OCI-LY7 (cell line): ENCODE measurements at regions not wholly inside any gene's neighbourhood (a gene's known extent, or its start where the extent isn't known, plus 50 kb on each side); places are given as distances from the start of the nearest gene placed in this dataset.

Source experiments
- BruUV-seq: library from RNA; stranded (reverse); fragments of 400-500 nt; replicated peaks from 2 replicates; lab custom pipeline; 2021; lab: Mats Ljungman, UMichigan
- CTCF ChIA-PET: fragments of 300-600 bp; sonication (Branson Sonifier 250); formaldehyde crosslinking; loops from one replicate; lab custom pipeline; 2022; ENCODE audit warnings: antibody characterized with exemption; ENCODE audit not compliant: unreplicated experiment; lab: Charles Lee
- POLR2A ChIA-PET: fragments of 300-600 bp; sonication (Branson Sonifier 250); formaldehyde crosslinking; loops from one replicate; lab custom pipeline; 2022; ENCODE audit warnings: antibody characterized with exemption; lab: Charles Lee
- DNase-seq: peaks from one replicate; pipeline ENCODE4 v3.0.0-alpha.2; 2015; ENCODE audit warnings: low spot score
- H2AFZ ChIP-seq: fragments of 200-600 bp; sonication (generic), shearing (Covaris generic); 2 replicates; pipeline ENCODE4 v1.6.1; 2014; ENCODE audit warnings: mild to moderate bottlenecking, antibody characterized with exemption, low read length, moderate library complexity
- H3K27ac ChIP-seq: fragments of 200-600 bp; sonication (generic); 2 replicates; pipeline ENCODE4 v1.5.1; 2014; ENCODE audit warnings: mixed run types, low read depth, mild to moderate bottlenecking, moderate library complexity, low read length, inconsistent platforms; ENCODE audit not compliant: poor library complexity, severe bottlenecking
- H3K36me3 ChIP-seq: fragments of 200-600 bp; sonication (generic); 2 replicates; pipeline ENCODE4 v1.6.1; 2014; ENCODE audit warnings: mild to moderate bottlenecking, antibody characterized with exemption, low read length, moderate library complexity, mixed read lengths; ENCODE audit not compliant: insufficient read depth
- H3K4me1 ChIP-seq: fragments of 200-600 bp; sonication (generic); 2 replicates; pipeline ENCODE4 v1.5.1; 2014; ENCODE audit warnings: mild to moderate bottlenecking, low read length; ENCODE audit not compliant: insufficient read depth, poor library complexity, severe bottlenecking
- H3K4me2 ChIP-seq: fragments of 200-600 bp; sonication (generic); 2 replicates; pipeline ENCODE4 v1.6.1; 2014; ENCODE audit warnings: mild to moderate bottlenecking, low read length
- H3K4me3 ChIP-seq: fragments of 200-600 bp; sonication (generic); 2 replicates; pipeline ENCODE4 v1.5.1; 2014; ENCODE audit warnings: mild to moderate bottlenecking, low read depth, low read length; ENCODE audit not compliant: poor library complexity, severe bottlenecking
- H3K79me2 ChIP-seq: fragments of 200-600 bp; sonication (generic); 2 replicates; pipeline ENCODE4 v1.6.1; 2016; ENCODE audit warnings: low read depth, mild to moderate bottlenecking, low read length, moderate library complexity, mixed read lengths; ENCODE audit not compliant: insufficient read depth
- H3K9me2 ChIP-seq: fragments of 200-600 bp; sonication (generic); 2 replicates; pipeline ENCODE4 v1.6.1; 2016; ENCODE audit warnings: mild to moderate bottlenecking, low read length, mixed read lengths; ENCODE audit not compliant: insufficient read depth
- H3K9me3 ChIP-seq: fragments of 200-600 bp; sonication (generic); 2 replicates; pipeline ENCODE4 v1.6.1; 2014; ENCODE audit warnings: mild to moderate bottlenecking, mixed run types, low read length, mixed read lengths
- H4K20me1 ChIP-seq: fragments of 200-600 bp; sonication (generic); 2 replicates; pipeline ENCODE4 v1.6.1; 2014; ENCODE audit warnings: mild to moderate bottlenecking, antibody characterized with exemption, low read length, moderate library complexity, mixed read lengths; ENCODE audit not compliant: insufficient read depth
- CTCF ChIP-seq: fragments of 200-600 bp; sonication (generic); conservative IDR thresholded peaks from 2 replicates; pipeline ENCODE4 v1.5.1; 2014; ENCODE audit warnings: mild to moderate bottlenecking, antibody characterized with exemption, low read length, moderate library complexity, mixed read lengths
- EZH2phosphoT487 ChIP-seq: fragments of 200-600 bp; sonication (generic); IDR thresholded peaks from 2 replicates; pipeline ENCODE4 v1.6.1; 2018; ENCODE audit warnings: low read depth, borderline replicate concordance, mild to moderate bottlenecking, mixed run types, antibody characterized with exemption, low read length, moderate library complexity, mixed read lengths
- intact Hi-C: fragments of 100-400 bp; cut with micrococcal nuclease; formaldehyde crosslinking; loops from one replicate; pipeline ENCODE4 v1.10.0; 2022; ENCODE audit not compliant: unreplicated experiment

GRCh38 chr5:57598097-57598496 lies 115.5 kb upstream of the ACTBL2 start:
- no peaks in the 10 kb centered on the region for H3K79me2 ChIP-seq
- H3K9me3 ChIP-seq = no peaks in the 10 kb centered on the region
- TF ChIP-seq EZH2phosphoT487 (no peak), CTCF (no peak)
- no peaks in the 10 kb centered on the region for H4K20me1 ChIP-seq
- H3K4me2 ChIP-seq = no peak overlapping the region
- no peaks in the 10 kb centered on the region for H3K36me3 ChIP-seq
- no peak for DNase-seq
- H2AFZ ChIP-seq = no peak overlapping the region
- no peaks in the 10 kb centered on the region for H3K9me2 ChIP-seq
- intact Hi-C loops = no loop called here
- BruUV-seq = no TSS peak
- CTCF ChIA-PET = no interaction called here
- POLR2A ChIA-PET = no interaction called here
- no peak overlapping the region for H3K4me3 ChIP-seq
- H3K27ac ChIP-seq = no peak overlapping the region
- H3K4me1 ChIP-seq = no peaks in the 10 kb centered on the region

- Histone ChIP-seq H3K27ac (no peak overlapping the region), H3K9me2 (no peaks in the 10 kb centered on the region), H3K79me2 (no peaks in the 10 kb centered on the region), H3K4me2 (no peak overlapping the region), H3K4me1 (no peaks in the 10 kb centered on the region), H4K20me1 (no peaks in the 10 kb centered on the region), H3K36me3 (no peaks in the 10 kb centered on the region), H3K9me3 (no peaks in the 10 kb centered on the region), H2AFZ (no peak overlapping the region), H3K4me3 (no peak overlapping the region)
- TF ChIP-seq EZH2phosphoT487 (no peak), CTCF (no peak)
- POLR2A ChIA-PET = no interaction called here
- no TSS peak for BruUV-seq
- CTCF ChIA-PET = no interaction called here
- intact Hi-C loops = no loop called here
- no peak for DNase-seq
Measured at GRCh38 chr5:57595523-57595991, 112.9 kb upstream of the ACTBL2 start.

GRCh38 chr5:57594436-57594835 lies 111.8 kb upstream of the ACTBL2 start:
- TF ChIP-seq CTCF (no peak), EZH2phosphoT487 (no peak)
- Histone ChIP-seq H3K27ac (no peak overlapping the region), H3K36me3 (no peaks in the 10 kb centered on the region), H2AFZ (no peak overlapping the region), H3K4me1 (no peaks in the 10 kb centered on the region), H3K9me2 (no peaks in the 10 kb centered on the region), H3K4me2 (no peak overlapping the region), H4K20me1 (no peaks in the 10 kb centered on the region), H3K9me3 (no peaks in the 10 kb centered on the region), H3K4me3 (no peak overlapping the region), H3K79me2 (no peaks in the 10 kb centered on the region)
- no TSS peak for BruUV-seq
- CTCF ChIA-PET = no interaction called here
- DNase-seq = no peak
- intact Hi-C loops = no loop called here
- POLR2A ChIA-PET = interaction anchor here (0.7 kb wide), 1 partner anchor 492 kb away, joined by 3 read pairs; no protein-coding TSS in a partner anchor
